ENCODE measurements at regions not wholly inside any gene's neighbourhood (a gene's known extent, or its start where the extent isn't known, plus 50 kb on each side); places are given as distances from the start of the nearest gene placed in this dataset.

DNA sequence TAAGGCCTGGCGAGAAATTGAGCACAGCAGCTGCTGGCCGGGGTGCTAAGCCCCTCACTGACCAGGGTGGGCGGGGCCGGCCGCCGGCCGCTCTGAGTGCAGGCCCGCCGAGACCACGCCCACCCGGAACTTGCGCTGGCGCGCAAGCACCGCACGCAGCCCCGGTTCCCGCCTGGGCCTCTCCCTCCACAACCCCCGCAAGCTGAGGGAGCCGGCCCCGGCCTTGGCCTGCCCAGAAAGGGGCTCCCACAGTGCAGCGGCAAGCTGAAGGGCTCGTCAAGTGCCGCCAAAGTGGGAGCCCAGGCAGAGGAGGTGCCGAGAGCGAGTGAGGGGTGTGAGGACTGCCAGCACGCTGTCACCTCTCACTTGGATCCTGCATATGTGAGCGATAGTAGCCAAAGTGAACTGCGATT is 251.2 kb downstream of the GJA1 start:
- no peak overlapping the region for H3K4me3 ChIP-seq
- DNase-seq (ENCODE audit: low spot score): no peak

DNA sequence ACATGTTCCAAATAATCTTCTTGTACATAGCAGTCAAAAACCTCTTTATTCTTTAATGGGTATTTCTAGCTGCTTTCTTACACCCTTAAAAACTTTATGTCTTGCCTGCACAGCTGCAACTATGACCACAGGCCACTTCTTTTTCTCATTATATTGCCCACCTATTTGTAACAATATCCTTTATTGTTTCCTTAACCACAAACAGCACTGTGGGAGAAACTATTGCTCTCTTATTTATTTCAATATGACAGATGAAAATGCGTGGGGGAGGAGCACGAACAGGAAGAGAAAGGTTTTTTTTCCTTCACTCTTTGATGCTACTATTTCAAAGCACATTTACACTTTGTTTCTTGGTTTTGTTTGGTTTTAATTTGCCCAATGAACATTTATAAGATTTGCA is 253.5 kb downstream of the GJA1 start:
- TF ChIP-seq, protein P1, sequence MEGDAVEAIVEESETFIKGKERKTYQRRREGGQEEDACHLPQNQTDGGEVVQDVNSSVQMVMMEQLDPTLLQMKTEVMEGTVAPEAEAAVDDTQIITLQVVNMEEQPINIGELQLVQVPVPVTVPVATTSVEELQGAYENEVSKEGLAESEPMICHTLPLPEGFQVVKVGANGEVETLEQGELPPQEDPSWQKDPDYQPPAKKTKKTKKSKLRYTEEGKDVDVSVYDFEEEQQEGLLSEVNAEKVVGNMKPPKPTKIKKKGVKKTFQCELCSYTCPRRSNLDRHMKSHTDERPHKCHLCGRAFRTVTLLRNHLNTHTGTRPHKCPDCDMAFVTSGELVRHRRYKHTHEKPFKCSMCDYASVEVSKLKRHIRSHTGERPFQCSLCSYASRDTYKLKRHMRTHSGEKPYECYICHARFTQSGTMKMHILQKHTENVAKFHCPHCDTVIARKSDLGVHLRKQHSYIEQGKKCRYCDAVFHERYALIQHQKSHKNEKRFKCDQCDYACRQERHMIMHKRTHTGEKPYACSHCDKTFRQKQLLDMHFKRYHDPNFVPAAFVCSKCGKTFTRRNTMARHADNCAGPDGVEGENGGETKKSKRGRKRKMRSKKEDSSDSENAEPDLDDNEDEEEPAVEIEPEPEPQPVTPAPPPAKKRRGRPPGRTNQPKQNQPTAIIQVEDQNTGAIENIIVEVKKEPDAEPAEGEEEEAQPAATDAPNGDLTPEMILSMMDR (IDR thresholded peaks at IDR 0.05): no peak
- Histone ChIP-seq H3K4me1 (no peaks in the 10 kb centered on the region), H3K4me3 (no peak overlapping the region), H3K27ac (no peak overlapping the region), H3K27me3 (no peaks in the 10 kb centered on the region), H3K9me3 (no peaks in the 10 kb centered on the region), H3K36me3 (no peaks in the 10 kb centered on the region)
- DNase-seq (ENCODE audit: low spot score): no peak

More for the DNA sequence above, 251.2 kb downstream of the GJA1 start:
- H3K36me3 ChIP-seq: no peaks in the 10 kb centered on the region
- H3K27ac ChIP-seq: no peak overlapping the region
- TF ChIP-seq, protein P1 (IDR thresholded peaks at IDR 0.05): no peak
- no peaks in the 10 kb centered on the region for H3K4me1 ChIP-seq
- no peaks in the 10 kb centered on the region for H3K27me3 ChIP-seq
- H3K9me3 ChIP-seq: no peaks in the 10 kb centered on the region

DNA sequence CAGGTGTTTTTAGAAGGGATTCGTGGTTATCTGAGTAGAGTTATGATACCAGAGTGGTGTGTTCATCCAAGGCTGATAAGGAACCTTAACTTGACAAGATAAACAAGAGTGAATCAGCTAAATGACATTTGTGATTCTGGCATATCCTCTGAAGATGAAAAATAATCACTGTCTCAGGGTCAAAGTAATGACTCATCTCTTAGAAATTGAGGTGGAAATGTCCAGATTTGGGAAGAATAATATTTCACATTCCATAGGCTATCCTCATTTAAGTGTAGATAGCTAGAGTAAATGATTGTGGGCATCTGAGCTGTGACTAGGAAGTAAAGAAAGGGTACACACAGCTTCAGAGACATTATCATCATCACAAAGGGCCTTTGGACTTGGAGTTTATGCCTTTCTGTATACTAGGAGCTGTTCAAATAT is 255.7 kb downstream of the GJA1 start:
- TF ChIP-seq, protein P1 (IDR thresholded peaks at IDR 0.05): no peak
- no peak for DNase-seq (ENCODE audit: low spot score)
- Histone ChIP-seq H3K27me3 (no peaks in the 10 kb centered on the region), H3K36me3 (no peaks in the 10 kb centered on the region), H3K9me3 (no peaks in the 10 kb centered on the region), H3K4me1 (peaks cover 0 to 7% of the 10 kb centered on the region in 2 donors), H3K27ac (no peak overlapping the region), H3K4me3 (no peak overlapping the region)

DNA sequence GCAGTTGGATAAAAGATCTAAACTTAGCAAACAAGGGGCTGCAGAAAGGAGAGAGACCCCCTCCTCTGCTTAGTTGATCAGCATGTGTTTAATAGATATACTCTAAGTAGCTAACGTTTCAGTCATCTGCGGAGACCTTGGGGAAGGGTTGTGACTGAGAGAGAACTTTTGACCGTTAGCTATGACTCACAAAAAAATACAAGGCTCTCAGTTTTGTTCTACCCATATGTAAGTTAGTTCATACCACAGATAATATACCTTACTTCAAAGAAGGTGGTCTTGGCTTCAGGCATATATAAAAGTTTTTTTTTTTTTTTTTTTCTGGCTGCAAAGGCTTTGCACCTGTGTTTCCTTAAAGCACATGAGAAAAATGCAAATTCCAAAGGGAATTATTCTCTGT is 258.9 kb downstream of the GJA1 start:
- H3K4me1 ChIP-seq: peaks cover 0 to 7% of the 10 kb centered on the region in 2 donors

DNA sequence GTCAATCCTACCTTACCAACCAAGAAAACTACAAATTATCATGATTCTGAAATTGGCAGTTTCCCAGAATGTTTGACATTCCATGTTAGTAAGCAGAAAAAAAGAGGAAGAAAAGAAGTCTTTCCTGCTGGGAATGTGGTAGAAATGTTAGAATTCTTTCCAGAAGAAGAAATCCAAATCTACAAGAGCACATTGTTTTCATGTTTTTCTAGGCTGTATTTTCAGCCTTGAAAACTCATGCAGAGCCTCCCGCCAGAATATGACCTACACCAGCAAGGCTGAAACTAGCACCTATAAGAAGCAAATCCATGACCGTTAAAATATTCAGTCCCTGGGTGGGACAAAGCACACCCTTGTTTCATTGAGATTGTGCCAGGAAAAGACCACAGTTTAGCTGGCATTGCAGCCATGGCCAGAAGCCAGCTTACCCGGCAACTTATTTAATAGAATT is 259.4 kb downstream of the GJA1 start:
- DNase-seq (ENCODE audit: low spot score): no peak

More for the DNA sequence above, 258.9 kb downstream of the GJA1 start:
- TF ChIP-seq, protein P1 (IDR thresholded peaks at IDR 0.05): no peak
- Histone ChIP-seq H3K36me3 (no peaks in the 10 kb centered on the region), H3K27ac (no peak overlapping the region), H3K4me3 (no peak overlapping the region), H3K9me3 (no peaks in the 10 kb centered on the region), H3K27me3 (no peaks in the 10 kb centered on the region)
- DNase-seq (ENCODE audit: low spot score): no peak

More for the DNA sequence above, 259.4 kb downstream of the GJA1 start:
- no peak overlapping the region for H3K27ac ChIP-seq
- H3K4me1 ChIP-seq: peaks cover 0 to 7% of the 10 kb centered on the region in 2 donors
- no peaks in the 10 kb centered on the region for H3K27me3 ChIP-seq
- TF ChIP-seq, protein P1 (IDR thresholded peaks at IDR 0.05): no peak
- H3K36me3 ChIP-seq: no peaks in the 10 kb centered on the region
- no peak overlapping the region for H3K4me3 ChIP-seq
- no peaks in the 10 kb centered on the region for H3K9me3 ChIP-seq
